ENCODE measurements at regions not wholly inside any gene's neighbourhood (a gene's known extent, or its start where the extent isn't known, plus 50 kb on each side); places are given as distances from the start of the nearest gene placed in this dataset.

GRCh38 chr5:106241409-106241808 is 1429.3 kb downstream of the EFNA5 start:
- Histone ChIP-seq H3K4me3 (ENCODE audit: low read depth, low read length) (no peak overlapping the region), H3K9me3 (ENCODE audit: control insufficient read depth, insufficient read depth, low read depth, low read length) (no peaks in the 10 kb centered on the region), H3K4me1 (ENCODE audit: control insufficient read depth, insufficient read depth, low read length) (no peaks in the 10 kb centered on the region), H3K27me3 (ENCODE audit: control insufficient read depth, insufficient read depth, low read length) (no peaks in the 10 kb centered on the region), H3K9ac (ENCODE audit: low read length) (no peak overlapping the region), H3K27ac (ENCODE audit: low read depth, low read length) (no peak overlapping the region), H3K36me3 (ENCODE audit: control insufficient read depth, insufficient read depth, low read length) (no peaks in the 10 kb centered on the region)

- H3K4me3 ChIP-seq (ENCODE audit: low read depth, low read length) = no peak overlapping the region
- H3K9me3 ChIP-seq (ENCODE audit: control insufficient read depth, insufficient read depth, low read depth, low read length) = no peaks in the 10 kb centered on the region
- H3K9ac ChIP-seq (ENCODE audit: low read length) = no peak overlapping the region
- H3K27ac ChIP-seq (ENCODE audit: low read depth, low read length) = no peak overlapping the region
- no peaks in the 10 kb centered on the region for H3K27me3 ChIP-seq (ENCODE audit: control insufficient read depth, insufficient read depth, low read length)
- no peaks in the 10 kb centered on the region for H3K36me3 ChIP-seq (ENCODE audit: control insufficient read depth, insufficient read depth, low read length)
- H3K4me1 ChIP-seq (ENCODE audit: control insufficient read depth, insufficient read depth, low read length) = no peaks in the 10 kb centered on the region
Observed at GRCh38 chr5:106205916-106206571, 1464.7 kb downstream of the EFNA5 start.

- Histone ChIP-seq H3K9ac (ENCODE audit: low read length) (no peak overlapping the region), H3K9me3 (ENCODE audit: control insufficient read depth, insufficient read depth, low read depth, low read length) (no peaks in the 10 kb centered on the region), H3K4me1 (ENCODE audit: control insufficient read depth, insufficient read depth, low read length) (no peaks in the 10 kb centered on the region), H3K4me3 (ENCODE audit: low read depth, low read length) (no peak overlapping the region), H3K27ac (ENCODE audit: low read depth, low read length) (no peak overlapping the region), H3K36me3 (ENCODE audit: control insufficient read depth, insufficient read depth, low read length) (no peaks in the 10 kb centered on the region), H3K27me3 (ENCODE audit: control insufficient read depth, insufficient read depth, low read length) (no peaks in the 10 kb centered on the region)
Observed at GRCh38 chr5:106202035-106202434, 1468.7 kb downstream of the EFNA5 start.

GRCh38 chr5:106200971-106201370 is 1469.8 kb downstream of the EFNA5 start:
- no peaks in the 10 kb centered on the region for H3K27me3 ChIP-seq (ENCODE audit: control insufficient read depth, insufficient read depth, low read length)
- H3K36me3 ChIP-seq (ENCODE audit: control insufficient read depth, insufficient read depth, low read length) = no peaks in the 10 kb centered on the region
- H3K4me3 ChIP-seq (ENCODE audit: low read depth, low read length) = no peak overlapping the region
- H3K4me1 ChIP-seq (ENCODE audit: control insufficient read depth, insufficient read depth, low read length) = no peaks in the 10 kb centered on the region
- no peak overlapping the region for H3K9ac ChIP-seq (ENCODE audit: low read length)
- H3K27ac ChIP-seq (ENCODE audit: low read depth, low read length) = no peak overlapping the region
- H3K9me3 ChIP-seq (ENCODE audit: control insufficient read depth, insufficient read depth, low read depth, low read length) = no peaks in the 10 kb centered on the region

- no peak overlapping the region for H3K9ac ChIP-seq (ENCODE audit: low read length)
- H3K4me3 ChIP-seq (ENCODE audit: low read depth, low read length) = no peak overlapping the region
- H3K4me1 ChIP-seq (ENCODE audit: control insufficient read depth, insufficient read depth, low read length) = no peaks in the 10 kb centered on the region
- no peaks in the 10 kb centered on the region for H3K36me3 ChIP-seq (ENCODE audit: control insufficient read depth, insufficient read depth, low read length)
- H3K27me3 ChIP-seq (ENCODE audit: control insufficient read depth, insufficient read depth, low read length) = no peaks in the 10 kb centered on the region
- no peaks in the 10 kb centered on the region for H3K9me3 ChIP-seq (ENCODE audit: control insufficient read depth, insufficient read depth, low read depth, low read length)
- H3K27ac ChIP-seq (ENCODE audit: low read depth, low read length) = no peak overlapping the region
Observed at GRCh38 chr5:106195679-106196474, 1474.9 kb downstream of the EFNA5 start.

GRCh38 chr5:106189121-106189809 is 1481.5 kb downstream of the EFNA5 start:
- Histone ChIP-seq H3K4me3 (ENCODE audit: low read depth, low read length) (no peak overlapping the region), H3K27me3 (ENCODE audit: control insufficient read depth, insufficient read depth, low read length) (no peaks in the 10 kb centered on the region), H3K9me3 (ENCODE audit: control insufficient read depth, insufficient read depth, low read depth, low read length) (no peaks in the 10 kb centered on the region), H3K27ac (ENCODE audit: low read depth, low read length) (no peak overlapping the region), H3K9ac (ENCODE audit: low read length) (no peak overlapping the region), H3K4me1 (ENCODE audit: control insufficient read depth, insufficient read depth, low read length) (no peaks in the 10 kb centered on the region), H3K36me3 (ENCODE audit: control insufficient read depth, insufficient read depth, low read length) (no peaks in the 10 kb centered on the region)

GRCh38 chr5:106185661-106186081 is 1485.1 kb downstream of the EFNA5 start:
- H3K9me3 ChIP-seq (ENCODE audit: control insufficient read depth, insufficient read depth, low read depth, low read length) = no peaks in the 10 kb centered on the region
- H3K4me1 ChIP-seq (ENCODE audit: control insufficient read depth, insufficient read depth, low read length) = no peaks in the 10 kb centered on the region
- H3K27ac ChIP-seq (ENCODE audit: low read depth, low read length) = no peak overlapping the region
- no peaks in the 10 kb centered on the region for H3K27me3 ChIP-seq (ENCODE audit: control insufficient read depth, insufficient read depth, low read length)
- H3K4me3 ChIP-seq (ENCODE audit: low read depth, low read length) = no peak overlapping the region
- no peak overlapping the region for H3K9ac ChIP-seq (ENCODE audit: low read length)
- H3K36me3 ChIP-seq (ENCODE audit: control insufficient read depth, insufficient read depth, low read length) = no peaks in the 10 kb centered on the region

- Histone ChIP-seq H3K36me3 (ENCODE audit: control insufficient read depth, insufficient read depth, low read length) (no peaks in the 10 kb centered on the region), H3K4me3 (ENCODE audit: low read depth, low read length) (no peak overlapping the region), H3K27ac (ENCODE audit: low read depth, low read length) (no peak overlapping the region), H3K9ac (ENCODE audit: low read length) (no peak overlapping the region), H3K9me3 (ENCODE audit: control insufficient read depth, insufficient read depth, low read depth, low read length) (peaks cover 18% of the 10 kb centered on the region), H3K4me1 (ENCODE audit: control insufficient read depth, insufficient read depth, low read length) (no peaks in the 10 kb centered on the region), H3K27me3 (ENCODE audit: control insufficient read depth, insufficient read depth, low read length) (no peaks in the 10 kb centered on the region)
Observed at GRCh38 chr5:106174903-106175302, 1495.8 kb downstream of the EFNA5 start.

GRCh38 chr5:106172681-106173532 is 1497.8 kb downstream of the EFNA5 start:
- no peak overlapping the region for H3K4me3 ChIP-seq (ENCODE audit: low read depth, low read length)
- no peaks in the 10 kb centered on the region for H3K4me1 ChIP-seq (ENCODE audit: control insufficient read depth, insufficient read depth, low read length)
- H3K9me3 ChIP-seq (ENCODE audit: control insufficient read depth, insufficient read depth, low read depth, low read length) = peaks cover 18% of the 10 kb centered on the region
- H3K27ac ChIP-seq (ENCODE audit: low read depth, low read length) = no peak overlapping the region
- no peak overlapping the region for H3K9ac ChIP-seq (ENCODE audit: low read length)
- H3K27me3 ChIP-seq (ENCODE audit: control insufficient read depth, insufficient read depth, low read length) = no peaks in the 10 kb centered on the region
- no peaks in the 10 kb centered on the region for H3K36me3 ChIP-seq (ENCODE audit: control insufficient read depth, insufficient read depth, low read length)

- H3K9me3 ChIP-seq (ENCODE audit: control insufficient read depth, insufficient read depth, low read depth, low read length) = peaks cover 18% of the 10 kb centered on the region
- no peaks in the 10 kb centered on the region for H3K27me3 ChIP-seq (ENCODE audit: control insufficient read depth, insufficient read depth, low read length)
- no peaks in the 10 kb centered on the region for H3K4me1 ChIP-seq (ENCODE audit: control insufficient read depth, insufficient read depth, low read length)
- H3K27ac ChIP-seq (ENCODE audit: low read depth, low read length) = no peak overlapping the region
- no peak overlapping the region for H3K4me3 ChIP-seq (ENCODE audit: low read depth, low read length)
- H3K36me3 ChIP-seq (ENCODE audit: control insufficient read depth, insufficient read depth, low read length) = no peaks in the 10 kb centered on the region
- no peak overlapping the region for H3K9ac ChIP-seq (ENCODE audit: low read length)
Observed at GRCh38 chr5:106171708-106172107, 1499.0 kb downstream of the EFNA5 start.

Measured in HUES6 (cell line).